HEK293T (cell line): ENCODE measurements at regions not wholly inside any gene's neighbourhood (a gene's known extent, or its start where the extent isn't known, plus 50 kb on each side); places are given as distances from the start of the nearest gene placed in this dataset.

Source experiments
- ARNT ChIP-seq: fragments of 450-650 bp; IDR thresholded peaks from 2 replicates; pipeline ENCODE4 v1.6.1; 2017; ENCODE audit warnings: mild to moderate bottlenecking
- BHLHE40 ChIP-seq: fragments of 450-650 bp; IDR thresholded peaks from 2 replicates; pipeline ENCODE4 v1.6.1; 2016; ENCODE audit warnings: mild to moderate bottlenecking, moderate library complexity, borderline replicate concordance
- CTBP1 ChIP-seq: fragments of 450-650 bp; IDR thresholded peaks from 2 replicates; pipeline ENCODE4 v1.6.1; 2016; ENCODE audit warnings: borderline replicate concordance
- FOXM1 ChIP-seq: fragments of 450-650 bp; IDR thresholded peaks from 2 replicates; pipeline ENCODE4 v1.6.1; 2017; ENCODE audit warnings: mild to moderate bottlenecking, borderline replicate concordance
- HDGF ChIP-seq: fragments of 450-650 bp; IDR thresholded peaks from 2 replicates; pipeline ENCODE4 v1.6.1; 2017; ENCODE audit warnings: antibody characterized with exemption, borderline replicate concordance
- NFRKB ChIP-seq: fragments of 450-650 bp; IDR thresholded peaks from 2 replicates; pipeline ENCODE4 v1.6.1; 2016; ENCODE audit warnings: mild to moderate bottlenecking, moderate library complexity
- PKNOX1 ChIP-seq: fragments of 450-650 bp; IDR thresholded peaks from 2 replicates; pipeline ENCODE4 v1.6.1; 2016
- SP1 ChIP-seq: fragments of 450-650 bp; IDR thresholded peaks from 2 replicates; pipeline ENCODE4 v1.6.1; 2017
- SUZ12 ChIP-seq: fragments of 450-650 bp; IDR thresholded peaks from 2 replicates; pipeline ENCODE4 v1.6.1; 2016; ENCODE audit warnings: mild to moderate bottlenecking
- TARDBP ChIP-seq: fragments of 450-650 bp; IDR thresholded peaks from 2 replicates; pipeline ENCODE4 v1.6.1; 2016

- TF ChIP-seq PKNOX1 (no peak), TARDBP (no peak), FOXM1 (no peak), NFRKB (no peak), BHLHE40 (no peak), ARNT (no peak), HDGF (no peak), CTBP1 (no peak), SP1 (no peak), SUZ12 (no peak)
Measured at GRCh38 chr15:93362203-93362602, 273.2 kb upstream of the RGMA start.
